Bronchial epithelial cell (primary cell): ENCODE measurements at regions not wholly inside any gene's neighbourhood (a gene's known extent, or its start where the extent isn't known, plus 50 kb on each side); places are given as distances from the start of the nearest gene placed in this dataset.

Experiments
- DNase-seq: peaks from one replicate; pipeline ENCODE4 v3.0.0-alpha.2; 2010; ENCODE audit warnings: low read depth
- FAIRE-seq: peaks from 2 replicates; lab custom pipeline; 2011; peaks lifted over from hg19 to GRCh38; lab: Jason Lieb, UNC
- H3K27me3 ChIP-seq: 2 replicates; pipeline ENCODE4 v1.5.1; 2011; ENCODE audit warnings: low read length; ENCODE audit not compliant: control insufficient read depth, insufficient read depth
- H3K36me3 ChIP-seq: 2 replicates; pipeline ENCODE4 v1.5.1; 2011; ENCODE audit warnings: low read length; ENCODE audit not compliant: control insufficient read depth, insufficient read depth
- H3K4me3 ChIP-seq: 2 replicates; pipeline ENCODE4 v1.5.1; 2011; ENCODE audit warnings: mild to moderate bottlenecking, low read depth, low read length, control low read depth
- TF ChIP-seq, protein P1 (sequence below): IDR thresholded peaks from 2 replicates; pipeline ENCODE4 v1.5.1; 2011; ENCODE audit warnings: mild to moderate bottlenecking, moderate library complexity, low read length, control low read depth, inconsistent platforms; ENCODE audit not compliant: insufficient read depth, severe bottlenecking

DNA sequence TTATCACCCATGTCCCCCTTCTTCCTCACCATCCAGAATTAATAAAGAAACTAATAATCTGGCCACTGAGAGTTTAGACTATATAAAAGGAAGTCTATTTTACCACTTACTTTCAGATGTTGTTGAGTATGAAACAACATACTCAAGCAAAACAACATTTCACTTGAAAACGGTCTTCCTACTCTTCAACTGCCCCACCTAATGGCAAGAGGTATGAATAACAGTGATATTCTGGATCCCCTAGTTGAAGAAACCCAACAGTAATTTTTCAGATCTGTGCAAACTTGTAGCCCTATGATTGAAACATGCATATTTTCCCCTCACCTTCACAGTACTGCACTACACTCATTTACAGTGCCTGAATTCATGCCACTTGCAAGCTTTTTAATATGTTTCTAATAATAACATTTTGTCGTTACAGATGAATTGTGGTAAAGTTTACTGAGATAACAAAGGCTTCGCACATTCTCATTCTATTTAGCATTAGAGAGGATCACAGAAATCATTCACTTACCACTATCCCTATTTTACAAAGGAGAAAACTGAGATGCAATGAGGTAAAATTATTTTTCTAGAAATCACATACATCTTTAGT, 267.9 kb upstream of the PDE4D start:
- DNase-seq = peak; percentile 52
- Histone ChIP-seq H3K36me3 (no peaks in the 10 kb centered on the region), H3K4me3 (no peak overlapping the region), H3K27me3 (no peaks in the 10 kb centered on the region)
- no peak for FAIRE-seq
- TF ChIP-seq, protein P1, sequence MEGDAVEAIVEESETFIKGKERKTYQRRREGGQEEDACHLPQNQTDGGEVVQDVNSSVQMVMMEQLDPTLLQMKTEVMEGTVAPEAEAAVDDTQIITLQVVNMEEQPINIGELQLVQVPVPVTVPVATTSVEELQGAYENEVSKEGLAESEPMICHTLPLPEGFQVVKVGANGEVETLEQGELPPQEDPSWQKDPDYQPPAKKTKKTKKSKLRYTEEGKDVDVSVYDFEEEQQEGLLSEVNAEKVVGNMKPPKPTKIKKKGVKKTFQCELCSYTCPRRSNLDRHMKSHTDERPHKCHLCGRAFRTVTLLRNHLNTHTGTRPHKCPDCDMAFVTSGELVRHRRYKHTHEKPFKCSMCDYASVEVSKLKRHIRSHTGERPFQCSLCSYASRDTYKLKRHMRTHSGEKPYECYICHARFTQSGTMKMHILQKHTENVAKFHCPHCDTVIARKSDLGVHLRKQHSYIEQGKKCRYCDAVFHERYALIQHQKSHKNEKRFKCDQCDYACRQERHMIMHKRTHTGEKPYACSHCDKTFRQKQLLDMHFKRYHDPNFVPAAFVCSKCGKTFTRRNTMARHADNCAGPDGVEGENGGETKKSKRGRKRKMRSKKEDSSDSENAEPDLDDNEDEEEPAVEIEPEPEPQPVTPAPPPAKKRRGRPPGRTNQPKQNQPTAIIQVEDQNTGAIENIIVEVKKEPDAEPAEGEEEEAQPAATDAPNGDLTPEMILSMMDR = peak; percentile 49

DNA sequence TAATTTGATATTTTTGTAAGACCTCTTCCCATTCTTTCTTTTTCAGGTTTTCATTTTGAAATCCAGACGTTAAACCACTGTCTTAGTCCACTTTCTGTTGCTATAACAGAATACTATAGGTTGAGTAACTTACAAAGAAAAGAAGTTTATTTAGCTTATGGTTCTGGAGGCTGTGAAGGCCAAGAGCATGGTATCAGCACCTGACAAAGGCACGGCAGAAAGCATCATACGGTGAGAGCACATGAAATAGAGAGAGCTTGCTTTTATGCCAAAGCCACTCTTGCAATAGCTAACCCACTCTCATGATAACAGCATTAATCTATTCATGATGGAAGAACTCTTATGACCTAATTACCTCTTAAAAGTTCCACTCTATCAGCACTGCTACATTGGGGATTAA, 255.6 kb upstream of the PDE4D start:
- Histone ChIP-seq H3K36me3 (no peaks in the 10 kb centered on the region), H3K4me3 (no peak overlapping the region), H3K27me3 (peaks cover 2% of the 10 kb centered on the region)
- FAIRE-seq (no peak), DNase-seq (no peak)
- TF ChIP-seq, protein P1 = no peak

DNA sequence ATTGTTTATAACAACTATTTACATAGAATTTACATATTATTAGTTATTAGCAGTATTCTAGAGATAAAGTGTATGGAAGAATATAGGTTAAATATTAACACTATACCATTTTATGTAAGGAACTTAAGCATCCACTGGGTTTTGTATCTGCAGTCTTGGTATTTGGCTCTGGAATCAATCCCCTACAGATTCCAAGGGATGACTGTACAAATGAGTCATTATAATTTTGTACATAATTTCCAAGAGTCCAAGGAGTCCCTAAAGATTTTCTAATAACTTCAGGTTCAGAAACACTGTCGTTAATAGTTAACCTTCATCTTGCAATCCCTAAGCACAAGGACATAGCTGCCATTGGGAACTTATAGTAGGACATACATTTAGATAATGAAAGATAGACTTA, 254.8 kb upstream of the PDE4D start:
- no peak overlapping the region for H3K4me3 ChIP-seq
- no peaks in the 10 kb centered on the region for H3K36me3 ChIP-seq
- TF ChIP-seq, protein P1 = no peak
- FAIRE-seq (no peak), DNase-seq (peak; percentile 50)
- H3K27me3 ChIP-seq = peaks cover 3% of the 10 kb centered on the region

DNA sequence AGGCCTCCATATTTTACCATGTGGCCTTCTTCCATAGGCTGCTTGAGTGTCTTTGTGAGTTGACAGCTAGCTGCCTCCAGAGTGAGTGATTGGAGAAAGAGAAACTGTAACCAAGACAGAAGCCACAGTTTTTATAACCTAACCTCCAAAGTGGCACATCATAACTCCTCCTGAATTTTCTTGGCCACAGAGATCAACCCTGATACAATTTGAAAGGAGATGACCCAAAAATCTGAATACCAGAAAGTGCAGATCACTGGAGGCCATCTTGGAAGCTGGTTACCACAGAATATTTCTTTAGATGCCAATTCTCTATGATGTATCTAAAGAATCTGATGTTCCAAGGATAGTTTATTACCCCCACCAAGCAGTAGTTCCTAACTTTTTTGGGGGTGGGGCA, 254.3 kb upstream of the PDE4D start:
- DNase-seq (no peak), FAIRE-seq (peak; percentile 32)
- no peaks in the 10 kb centered on the region for H3K36me3 ChIP-seq

DNA sequence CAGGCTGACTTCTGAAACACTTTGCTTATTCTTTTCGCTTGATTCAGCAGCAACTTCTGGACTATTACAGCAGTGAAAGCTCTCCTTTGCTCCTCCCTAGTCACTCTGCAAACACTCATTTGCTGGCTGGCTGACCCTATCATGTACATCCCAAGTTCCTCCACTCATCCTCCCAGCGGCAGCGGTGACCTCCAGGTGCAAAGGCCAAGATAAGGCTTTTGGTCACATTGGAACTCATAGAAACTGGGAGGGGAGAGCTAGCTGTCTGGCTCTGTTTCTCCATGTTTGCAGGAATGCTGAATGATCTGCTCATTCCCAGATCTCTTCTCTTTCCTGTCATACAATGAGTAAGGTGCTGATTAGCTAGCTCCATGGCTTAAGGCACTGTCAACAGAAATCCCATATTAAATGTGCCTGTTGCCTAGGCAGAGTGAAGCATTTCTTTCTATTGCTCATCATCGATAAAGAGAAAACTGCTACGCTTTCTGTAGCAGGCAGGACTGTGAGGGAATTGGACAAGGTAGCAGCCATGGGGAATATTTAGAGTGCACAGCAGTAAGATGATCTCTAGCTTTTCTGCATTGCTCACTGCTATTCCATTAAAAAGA, 250.5 kb upstream of the PDE4D start:
- DNase-seq = no peak
- no peaks in the 10 kb centered on the region for H3K36me3 ChIP-seq
- FAIRE-seq = no peak
- TF ChIP-seq, protein P1 = no peak
- peaks cover 1% of the 10 kb centered on the region for H3K27me3 ChIP-seq
- H3K4me3 ChIP-seq = no peak overlapping the region

More for the DNA sequence above, 254.3 kb upstream of the PDE4D start:
- peaks cover 3% of the 10 kb centered on the region for H3K27me3 ChIP-seq
- no peak overlapping the region for H3K4me3 ChIP-seq
- TF ChIP-seq, protein P1 = no peak
